NCI-H146 (cell line): ENCODE measurements at regions not wholly inside any gene's neighbourhood (a gene's known extent, or its start where the extent isn't known, plus 50 kb on each side); places are given as distances from the start of the nearest gene placed in this dataset.

Experiments used
- DNase-seq: peaks from one replicate; lab custom pipeline; 2025; lab: John Stamatoyannopoulos, UW

DNA sequence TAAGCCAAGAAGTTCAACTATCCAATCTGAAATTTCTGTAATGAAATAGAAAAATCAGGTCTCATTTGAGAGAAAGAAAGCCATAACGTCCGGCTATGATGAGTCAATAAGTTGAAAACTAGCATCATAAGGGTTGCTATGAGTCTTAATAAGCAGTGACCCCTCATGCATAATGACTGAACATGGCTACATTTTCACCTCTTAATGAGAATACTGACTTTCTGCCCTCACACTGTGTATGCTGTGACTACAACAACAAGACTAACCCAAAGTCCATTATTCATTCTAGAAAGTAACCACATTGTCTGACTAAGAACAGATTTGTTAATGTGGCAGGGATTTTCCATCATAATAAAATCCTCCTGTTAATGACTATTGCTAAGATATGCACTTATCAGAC lies 884.0 kb upstream of the CADM2 start:
- no peak for DNase-seq

DNA sequence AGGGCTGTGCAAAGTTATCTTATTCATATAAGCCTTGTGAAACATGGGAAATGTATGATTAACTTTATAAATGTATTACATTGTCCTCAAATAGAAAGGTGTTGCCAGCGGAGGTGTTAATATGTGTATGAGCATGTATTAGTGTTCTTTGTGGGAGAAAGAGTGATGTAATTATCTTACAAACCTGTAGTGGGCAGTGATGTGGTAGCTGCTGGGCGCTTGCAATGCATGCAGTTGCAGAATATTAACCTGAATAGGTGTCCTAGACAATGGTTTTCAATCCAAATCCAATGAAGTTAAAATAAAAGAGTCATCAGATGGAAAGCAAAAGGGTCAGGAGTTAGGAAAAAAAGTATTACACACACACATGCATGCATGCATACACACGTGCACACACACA lies 881.3 kb upstream of the CADM2 start:
- no peak for DNase-seq

DNA sequence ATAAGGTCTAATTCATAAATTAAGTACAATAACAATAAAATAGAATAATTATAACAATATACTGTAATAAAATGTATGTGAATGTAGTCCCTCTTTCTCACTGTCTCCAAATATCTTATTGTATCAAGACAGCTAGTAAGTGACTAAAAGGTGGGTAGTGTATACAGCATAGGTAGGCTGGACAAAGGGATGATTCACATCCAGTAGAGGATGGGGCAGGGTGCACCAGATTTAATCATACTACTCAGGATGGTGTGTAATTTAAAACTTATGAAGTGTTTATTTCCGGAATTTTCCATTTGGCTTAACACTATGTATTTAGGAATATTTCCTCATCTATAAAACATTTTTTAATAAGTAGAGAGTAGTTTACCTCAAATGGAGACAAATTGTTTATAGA lies 876.1 kb upstream of the CADM2 start:
- DNase-seq: no peak

DNA sequence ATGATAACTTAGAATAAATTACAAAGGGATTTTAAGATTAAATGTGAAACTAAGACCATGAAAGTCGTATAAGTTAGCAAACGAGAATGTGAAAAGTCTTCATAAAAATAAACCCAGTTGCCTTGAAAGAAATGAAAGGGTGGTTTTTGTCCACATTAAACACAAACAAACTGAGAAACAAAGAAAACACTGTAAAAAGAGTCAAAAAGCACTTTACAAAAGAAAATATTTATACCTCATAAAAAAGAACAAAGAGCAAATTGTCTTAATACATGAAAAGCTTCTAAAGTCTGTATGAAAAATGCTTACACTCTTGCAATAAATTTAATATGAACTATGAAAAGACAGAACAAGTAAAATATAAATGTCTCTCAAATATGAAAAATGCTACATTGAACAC lies 865.9 kb upstream of the CADM2 start:
- DNase-seq: no peak

DNA sequence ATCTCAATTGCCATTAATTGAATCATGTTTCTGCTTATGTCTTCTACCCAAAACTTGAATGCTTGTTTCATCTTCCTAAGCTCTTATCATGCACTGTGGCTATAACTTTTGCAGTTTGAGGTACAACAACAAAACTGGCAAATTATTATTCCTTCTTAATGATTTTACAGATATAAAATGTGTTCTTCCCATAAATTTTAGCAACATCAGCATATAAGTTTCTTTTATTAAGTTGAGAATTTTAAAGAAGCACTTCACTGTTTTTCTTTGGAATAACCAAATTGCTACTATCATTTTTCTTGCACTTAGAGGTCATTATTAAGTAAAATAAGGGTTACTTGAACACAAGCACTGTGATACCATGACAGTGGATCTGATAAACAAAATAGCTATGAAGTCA lies 862.6 kb upstream of the CADM2 start:
- no peak for DNase-seq

DNA sequence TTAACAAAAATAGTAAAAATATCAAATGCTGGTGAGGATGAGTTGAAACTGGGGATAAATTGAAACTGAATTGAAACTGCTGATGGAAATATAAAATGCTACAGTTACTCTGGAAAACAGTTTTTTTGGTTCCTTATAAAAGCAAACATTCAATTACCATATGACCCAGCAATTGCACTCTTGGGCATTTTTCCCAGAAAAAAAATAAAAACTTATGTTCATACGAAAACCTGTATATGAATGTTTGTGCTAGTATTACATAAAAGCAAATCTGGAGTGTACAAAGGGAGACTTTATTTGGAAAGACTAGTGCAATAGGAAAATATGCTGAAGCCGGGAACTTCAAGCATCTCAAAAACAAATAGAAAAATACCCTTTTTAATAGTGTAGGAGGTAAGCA lies 857.9 kb upstream of the CADM2 start:
- no peak for DNase-seq

DNA sequence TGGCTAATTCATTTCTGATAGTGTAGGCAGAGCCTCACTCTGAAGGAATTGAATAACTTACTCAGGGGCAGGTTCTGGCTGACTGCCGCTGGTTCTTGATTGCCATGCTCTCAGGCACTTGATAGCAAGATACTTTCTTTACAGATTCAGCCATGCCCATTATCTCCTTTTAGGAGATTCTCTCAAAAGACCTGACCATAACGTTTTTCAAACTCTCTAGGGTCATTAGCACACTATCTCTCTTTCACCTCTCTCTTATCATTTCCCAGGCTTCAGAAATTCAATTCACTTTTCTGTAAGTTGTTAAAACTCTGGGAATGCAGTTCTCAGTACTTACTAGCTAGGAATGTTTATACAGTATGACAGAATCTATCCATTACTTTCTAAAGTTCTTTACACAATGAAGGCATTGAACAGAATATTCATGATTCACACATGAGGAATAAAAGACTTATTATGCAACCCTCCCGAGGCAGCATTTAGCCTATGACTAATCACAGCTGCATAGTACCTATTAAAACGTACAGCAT lies 850.3 kb upstream of the CADM2 start:
- no peak for DNase-seq

DNA sequence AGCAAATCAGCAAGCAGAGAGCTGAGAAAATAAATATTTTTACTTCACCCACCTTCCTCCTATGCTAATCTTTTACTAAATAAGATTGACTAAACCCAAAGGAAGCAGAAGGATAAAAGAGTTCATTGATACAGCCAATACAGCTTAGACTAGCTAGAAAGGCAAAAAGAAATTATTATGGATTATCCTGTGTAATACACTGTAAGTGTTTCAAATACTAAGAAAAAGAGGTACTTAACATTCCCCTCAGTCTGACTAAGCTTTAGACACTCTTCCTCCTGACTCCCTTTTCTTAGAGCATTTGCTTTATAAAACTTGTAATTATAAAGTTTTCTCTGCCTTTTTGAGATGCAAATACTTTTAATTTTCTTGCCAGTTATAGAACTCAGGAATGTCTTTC lies 848.9 kb upstream of the CADM2 start:
- DNase-seq: no peak

DNA sequence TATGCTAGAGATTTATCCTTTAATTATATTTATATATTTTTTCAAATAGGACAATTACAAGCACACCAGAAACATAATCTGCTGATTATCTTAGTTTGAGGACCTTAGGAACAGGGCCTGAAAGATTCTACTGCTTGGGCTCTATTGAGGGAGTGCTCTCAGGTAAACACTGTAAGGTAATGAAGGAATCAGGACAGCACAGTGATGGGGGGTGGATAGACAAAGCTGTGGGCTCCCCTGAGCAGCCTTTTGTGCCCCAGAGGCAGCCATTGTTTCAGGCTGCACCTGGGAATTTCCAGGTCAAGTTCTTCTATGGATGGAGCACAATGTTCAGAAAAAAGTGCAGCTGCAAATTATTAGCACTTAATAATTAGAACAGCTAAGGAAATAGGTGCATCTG lies 848.0 kb upstream of the CADM2 start:
- DNase-seq: no peak

DNA sequence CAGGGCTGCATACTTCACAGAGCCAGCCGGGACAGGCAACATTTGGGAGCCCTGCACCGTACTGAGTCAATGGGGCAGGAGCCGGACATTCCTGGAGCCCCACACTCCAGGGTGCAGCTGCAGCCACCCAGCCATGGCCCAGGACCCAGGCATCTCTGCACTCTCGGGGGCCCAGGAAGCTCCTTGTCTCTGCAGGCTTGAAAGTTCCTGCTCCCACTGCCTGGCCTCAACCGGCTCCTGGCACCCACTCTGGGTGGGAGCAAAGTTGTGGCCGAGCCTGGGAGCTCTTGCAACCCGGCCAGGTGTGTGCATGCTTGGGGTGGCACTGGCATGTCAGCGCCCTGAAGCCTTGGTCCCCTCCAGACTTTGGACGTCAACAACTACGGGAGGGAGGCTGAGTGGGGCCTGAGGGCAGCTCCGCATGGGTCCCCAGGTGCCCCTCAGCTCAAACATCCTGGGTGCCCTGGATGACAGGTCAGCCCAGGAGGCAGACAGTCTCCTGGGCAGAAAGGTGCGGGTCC lies 833.5 kb upstream of the CADM2 start:
- DNase-seq: no peak

DNA sequence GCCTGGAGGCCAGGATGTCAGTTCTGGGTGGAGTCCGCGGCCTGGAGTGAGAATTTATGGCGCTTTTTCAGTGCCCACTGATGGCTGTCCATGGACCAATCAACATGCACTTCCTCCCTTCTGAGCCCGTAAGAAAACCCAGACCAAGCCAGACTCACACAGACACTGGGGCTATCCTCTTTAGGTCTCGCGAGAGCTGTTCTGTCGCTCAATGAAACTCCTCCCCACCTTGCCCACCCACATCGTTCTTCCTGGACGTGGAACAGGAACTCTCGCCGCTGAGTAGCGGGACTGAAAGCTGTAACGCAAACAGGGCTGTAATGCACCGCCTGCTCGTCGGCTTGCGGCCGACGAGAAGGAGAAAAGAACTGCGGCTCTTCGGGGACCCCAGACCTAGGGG lies 833.0 kb upstream of the CADM2 start:
- DNase-seq: no peak

DNA sequence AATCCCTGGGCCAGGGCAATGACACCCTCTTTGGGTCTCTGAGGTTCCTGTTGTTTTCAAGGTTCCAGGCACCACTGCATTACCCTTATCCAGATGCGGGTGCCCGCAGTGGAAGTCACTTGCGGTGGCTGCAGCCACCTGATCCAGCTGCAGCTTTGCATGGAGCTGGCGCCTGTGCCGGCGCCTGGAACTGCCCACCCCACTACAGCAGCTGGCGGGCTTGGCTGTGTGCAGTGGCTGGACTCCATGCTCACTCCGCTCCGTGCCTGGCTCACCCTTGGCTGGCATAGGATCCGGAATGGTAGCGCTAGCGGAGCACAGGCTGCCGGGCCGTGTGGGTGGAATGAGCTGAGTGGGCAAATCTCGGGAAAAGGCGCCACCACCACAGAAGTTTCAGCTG lies 832.6 kb upstream of the CADM2 start:
- no peak for DNase-seq

DNA sequence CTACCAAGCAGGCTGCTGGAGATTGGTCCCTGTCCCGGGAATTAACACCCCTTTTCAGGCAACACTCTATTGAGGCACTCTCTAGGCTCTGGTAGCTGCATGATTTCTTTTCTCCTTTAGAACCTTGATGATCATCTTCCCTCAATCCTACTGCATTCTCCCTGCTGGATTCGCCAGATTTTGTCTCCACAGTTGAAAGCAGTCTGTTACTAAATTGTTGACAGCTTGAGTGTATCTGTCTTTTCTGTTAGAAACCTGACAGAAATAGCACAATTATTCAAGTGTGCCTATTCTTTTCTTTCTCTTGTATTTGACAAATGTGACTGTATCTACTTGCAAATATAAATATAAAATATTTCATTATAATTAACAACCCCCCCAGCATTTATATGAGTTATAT lies 830.8 kb upstream of the CADM2 start:
- DNase-seq: no peak

DNA sequence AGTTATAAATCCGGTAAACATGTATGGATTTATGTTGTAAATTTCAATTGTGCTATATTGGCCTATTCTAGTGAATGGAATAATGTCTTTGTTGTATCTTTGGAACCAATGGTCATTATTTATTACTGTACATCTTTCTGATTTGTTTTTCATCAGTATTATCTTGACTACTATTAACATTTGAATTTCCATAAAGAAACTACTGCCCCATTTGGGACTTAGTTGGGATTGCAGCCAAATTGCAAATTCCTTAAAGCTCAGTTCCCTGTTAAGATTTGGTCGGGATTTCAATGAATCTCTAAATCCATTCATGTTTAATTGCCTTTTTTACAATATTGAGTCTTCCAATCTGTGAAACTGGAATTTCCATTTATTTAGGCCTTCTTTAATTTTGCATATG lies 822.4 kb upstream of the CADM2 start:
- DNase-seq: no peak

DNA sequence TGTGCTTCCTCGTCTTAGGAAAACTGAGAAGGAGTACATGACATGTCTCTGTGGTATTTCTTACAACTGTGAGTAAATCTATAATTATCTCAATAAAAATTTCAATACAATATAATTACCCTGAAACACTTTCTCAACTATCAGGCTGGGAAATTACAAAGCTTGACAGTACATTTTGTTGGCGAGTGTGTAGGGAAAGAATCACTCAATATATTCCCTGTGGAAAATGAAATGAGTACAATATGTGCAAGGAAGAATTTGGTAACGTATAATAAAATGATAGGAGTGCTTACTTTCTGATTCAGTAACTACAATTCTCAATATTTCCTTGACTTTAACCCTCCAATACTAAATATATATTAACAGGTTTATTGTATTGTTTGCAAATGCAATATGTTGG lies 818.2 kb upstream of the CADM2 start:
- DNase-seq: no peak

DNA sequence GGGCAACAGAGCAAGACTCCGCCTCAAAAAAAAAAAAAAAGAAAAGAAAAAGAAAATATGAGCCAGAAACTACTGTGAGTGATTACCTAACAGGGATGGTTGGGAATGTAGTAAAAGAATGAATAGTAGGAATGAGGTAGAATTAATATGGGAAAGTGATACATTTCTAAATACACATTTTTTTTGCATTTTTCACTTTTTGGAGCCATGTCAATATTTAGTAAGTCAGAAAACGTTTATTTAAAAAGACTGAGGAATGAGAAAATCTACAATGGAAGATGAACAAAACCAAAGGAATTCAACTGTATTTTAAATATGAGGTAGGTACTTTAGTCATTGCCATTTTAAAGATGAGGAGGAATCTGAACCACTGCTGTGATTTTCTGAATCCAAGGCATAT lies 817.2 kb upstream of the CADM2 start:
- DNase-seq: no peak

DNA sequence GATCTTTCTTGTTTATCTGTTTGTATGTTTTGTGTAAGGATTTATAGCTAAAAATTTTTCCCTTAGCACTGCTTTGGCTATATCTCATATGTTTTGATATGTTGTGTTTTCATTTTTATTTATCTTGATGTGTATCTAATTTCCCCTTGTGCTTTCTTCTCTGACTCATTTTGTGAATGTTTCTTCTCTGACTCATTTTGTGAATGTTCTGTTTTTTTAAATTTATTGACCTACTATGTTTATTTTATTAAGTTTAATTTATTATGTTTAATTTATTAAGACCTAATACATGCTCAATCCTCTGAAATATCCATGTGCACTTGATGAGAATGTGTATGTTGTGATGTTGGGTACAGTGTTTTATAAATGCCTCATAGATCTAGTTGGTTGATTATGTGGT lies 793.5 kb upstream of the CADM2 start:
- DNase-seq: no peak

DNA sequence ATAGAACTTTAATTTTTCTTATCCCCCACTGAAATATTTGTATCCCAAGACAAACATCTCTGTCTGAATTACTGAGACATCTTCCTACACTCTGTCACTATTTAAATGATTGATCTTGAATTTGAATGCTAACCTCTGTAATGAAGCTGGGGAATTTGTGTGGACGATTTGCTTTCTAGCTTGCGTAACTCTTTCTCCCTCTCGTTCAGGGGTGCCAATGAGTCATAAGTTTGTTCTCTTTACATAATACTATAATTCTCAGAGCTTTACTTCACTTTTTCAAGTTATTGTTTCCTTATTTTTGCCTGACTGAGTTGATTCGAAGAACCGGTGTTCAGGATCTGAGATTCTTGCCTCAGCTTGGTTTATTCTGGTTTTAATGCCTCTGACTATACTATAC lies 783.3 kb upstream of the CADM2 start:
- DNase-seq: no peak

DNA sequence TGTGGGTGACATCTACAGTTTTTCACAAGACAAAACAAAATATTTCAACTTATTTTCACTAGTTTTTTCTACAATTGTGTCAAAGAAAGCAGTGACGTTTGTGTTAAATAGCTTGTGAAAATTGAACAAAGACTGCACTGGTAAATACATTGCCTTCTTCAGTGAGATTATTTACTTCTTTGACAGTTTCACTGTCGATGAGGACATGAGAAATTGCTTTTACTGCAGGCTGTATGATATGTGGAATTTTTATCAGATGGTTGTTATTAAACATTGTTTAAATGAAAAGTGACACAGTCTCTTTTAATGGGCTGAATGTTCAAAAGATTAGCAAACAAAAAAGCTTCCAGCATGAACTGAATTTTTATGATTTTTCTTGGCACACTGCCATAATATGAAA lies 773.9 kb upstream of the CADM2 start:
- DNase-seq: no peak

DNA sequence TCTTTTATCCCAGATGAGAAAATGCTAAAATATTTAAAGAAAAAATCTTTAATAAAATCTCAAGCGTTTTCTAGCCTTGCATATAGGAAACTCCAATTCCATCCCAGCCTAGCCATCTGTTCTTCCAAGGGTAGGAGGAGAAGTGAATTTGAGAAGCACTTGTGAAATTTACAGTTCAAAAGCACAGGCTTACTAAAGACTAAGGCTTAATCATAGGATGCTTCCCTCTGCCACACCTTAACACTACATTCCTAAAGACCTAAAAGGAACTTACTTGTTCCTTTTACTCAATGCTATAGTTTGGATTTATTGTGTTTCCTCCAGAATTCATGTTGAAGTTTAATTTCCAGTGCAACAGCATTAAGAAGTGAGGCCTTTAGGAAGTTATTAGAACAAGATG lies 764.8 kb upstream of the CADM2 start:
- DNase-seq: no peak

DNA sequence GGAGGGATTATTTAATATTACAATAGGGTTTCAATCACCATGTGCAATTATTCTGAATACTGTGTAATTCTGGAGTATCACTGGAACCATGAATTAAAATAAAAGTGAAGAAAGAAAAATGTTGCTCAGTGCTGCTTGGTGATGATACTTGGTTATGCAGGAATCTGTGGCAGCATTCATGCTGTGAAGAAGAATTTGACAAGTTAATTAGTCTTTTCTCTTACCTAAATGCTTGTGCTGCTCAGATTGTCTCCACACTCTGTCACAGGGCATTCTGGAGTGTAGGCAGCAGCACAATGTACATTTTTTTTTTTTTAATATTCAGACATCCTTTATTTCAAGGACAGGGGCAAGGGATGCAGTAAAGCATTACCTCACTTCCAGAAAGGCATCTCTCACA lies 749.3 kb upstream of the CADM2 start:
- DNase-seq: no peak

DNA sequence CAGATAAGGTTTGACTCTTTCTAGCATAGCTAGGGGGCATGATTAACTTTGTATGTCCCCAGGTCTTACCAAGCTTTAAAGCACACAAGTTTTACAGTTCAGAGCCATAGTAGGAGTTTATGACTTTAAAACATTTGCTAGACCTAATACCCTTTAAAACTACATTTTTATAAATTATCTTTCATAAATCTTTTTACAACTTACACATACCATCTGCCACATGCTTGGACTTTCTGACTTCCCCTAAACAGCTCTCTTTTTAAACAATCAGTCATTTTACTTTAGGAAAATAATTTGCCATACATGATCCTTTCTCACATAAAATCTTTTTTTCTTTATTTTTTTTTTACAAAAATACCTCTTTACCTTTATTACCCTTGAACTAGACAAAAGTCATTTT lies 735.3 kb upstream of the CADM2 start:
- DNase-seq: no peak

DNA sequence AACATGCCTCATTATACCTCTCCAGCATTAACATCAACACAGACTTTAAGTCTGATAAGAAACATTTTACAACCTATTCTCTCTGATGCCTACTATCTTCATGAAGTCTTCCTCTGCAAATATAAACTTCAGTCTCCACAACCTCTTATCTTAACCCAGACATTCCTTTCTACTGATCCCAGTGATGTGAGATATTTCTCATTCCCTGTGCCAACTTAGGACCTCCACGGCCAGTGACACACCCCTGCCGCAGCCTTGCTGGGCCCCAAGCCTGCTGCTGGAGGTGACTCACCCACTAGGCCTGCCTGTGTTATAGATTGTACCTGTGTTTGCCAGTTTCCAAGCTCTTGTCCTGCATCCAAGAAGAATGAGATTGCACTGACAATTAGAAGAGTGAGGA lies 734.5 kb upstream of the CADM2 start:
- no peak for DNase-seq

DNA sequence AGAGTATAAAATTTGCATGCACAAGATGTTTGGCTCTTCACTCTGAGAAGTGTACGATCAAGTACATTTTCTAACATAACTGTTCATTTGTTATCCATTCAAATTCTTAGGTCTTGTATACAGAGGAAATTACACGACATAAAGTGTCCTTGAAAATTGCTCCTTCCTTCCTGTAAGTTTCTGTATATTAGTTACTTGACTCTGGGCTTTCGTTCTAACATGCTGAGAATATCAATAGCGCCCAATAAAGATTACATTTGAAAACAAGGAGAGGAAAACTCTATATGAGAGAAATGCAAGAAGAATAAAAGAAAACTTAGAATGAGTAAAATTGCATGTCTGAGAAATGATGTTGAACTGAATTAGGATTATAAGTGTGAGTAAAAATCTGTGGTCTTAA lies 722.5 kb upstream of the CADM2 start:
- DNase-seq: no peak

DNA sequence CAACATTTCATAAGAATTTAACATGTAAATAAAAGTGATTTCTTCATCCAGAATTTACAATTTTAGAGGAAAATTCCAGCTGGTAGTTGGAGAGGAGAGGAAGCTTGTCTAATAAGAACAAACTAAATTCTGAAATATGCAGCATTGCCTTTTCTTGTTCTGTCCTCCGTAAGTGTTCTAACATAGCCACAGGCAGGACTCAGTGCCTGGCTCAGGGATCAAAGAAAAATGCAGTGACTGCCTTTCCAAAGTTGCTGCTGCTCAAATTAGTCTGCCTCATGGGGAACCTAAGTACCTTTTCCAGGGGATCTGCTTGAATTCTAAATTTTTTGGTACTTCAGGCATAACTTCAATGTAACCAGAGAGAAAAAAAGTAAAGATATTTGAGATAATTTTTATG lies 713.0 kb upstream of the CADM2 start:
- no peak for DNase-seq
